Ishikawa (cell line): ENCODE measurements at regions not wholly inside any gene's neighbourhood (a gene's known extent, or its start where the extent isn't known, plus 50 kb on each side); places are given as distances from the start of the nearest gene placed in this dataset.

ENCODE experiments used
- CEBPB ChIP-seq: IDR thresholded peaks from 2 replicates; pipeline ENCODE4 v1.6.1; 2012
- CREB1 ChIP-seq: IDR thresholded peaks from 2 replicates; pipeline ENCODE4 v1.6.1; 2012; ENCODE audit warnings: low read depth
- EGR1 ChIP-seq: IDR thresholded peaks from 2 replicates; pipeline ENCODE4 v1.6.1; 2012
- EP300 ChIP-seq: IDR thresholded peaks from 2 replicates; pipeline ENCODE4 v1.6.1; 2012; ENCODE audit warnings: borderline replicate concordance
- FOXM1 ChIP-seq: IDR thresholded peaks from 2 replicates; pipeline ENCODE4 v1.6.1; 2012; ENCODE audit warnings: low read depth, borderline replicate concordance
- NFIC ChIP-seq: IDR thresholded peaks from 2 replicates; pipeline ENCODE4 v1.6.1; 2012
- RAD21 ChIP-seq: IDR thresholded peaks from 2 replicates; pipeline ENCODE4 v1.6.1; 2012; ENCODE audit warnings: low read depth
- REST ChIP-seq: IDR thresholded peaks from 2 replicates; pipeline ENCODE4 v1.6.1; 2012; ENCODE audit warnings: low read depth, mild to moderate bottlenecking
- TAF1 ChIP-seq: IDR thresholded peaks from 2 replicates; pipeline ENCODE4 v1.6.1; 2012; ENCODE audit warnings: low read depth, mild to moderate bottlenecking
- TCF12 ChIP-seq: IDR thresholded peaks from 2 replicates; pipeline ENCODE4 v1.6.1; 2012; ENCODE audit warnings: low read depth
- TEAD4 ChIP-seq: IDR thresholded peaks from 2 replicates; pipeline ENCODE4 v1.6.1; 2012
- YY1 ChIP-seq: IDR thresholded peaks from 2 replicates; pipeline ENCODE4 v1.6.1; 2012; ENCODE audit warnings: low read depth
- ZBTB7A ChIP-seq: IDR thresholded peaks from 2 replicates; pipeline ENCODE4 v1.6.1; 2012; ENCODE audit warnings: low read depth
- TF ChIP-seq, protein P1 (sequence below): IDR thresholded peaks from 2 replicates; pipeline ENCODE4 v1.6.1; 2012
- TF ChIP-seq, protein P2 (sequence below): IDR thresholded peaks from 2 replicates; pipeline ENCODE4 v1.6.1; 2012

DNA sequence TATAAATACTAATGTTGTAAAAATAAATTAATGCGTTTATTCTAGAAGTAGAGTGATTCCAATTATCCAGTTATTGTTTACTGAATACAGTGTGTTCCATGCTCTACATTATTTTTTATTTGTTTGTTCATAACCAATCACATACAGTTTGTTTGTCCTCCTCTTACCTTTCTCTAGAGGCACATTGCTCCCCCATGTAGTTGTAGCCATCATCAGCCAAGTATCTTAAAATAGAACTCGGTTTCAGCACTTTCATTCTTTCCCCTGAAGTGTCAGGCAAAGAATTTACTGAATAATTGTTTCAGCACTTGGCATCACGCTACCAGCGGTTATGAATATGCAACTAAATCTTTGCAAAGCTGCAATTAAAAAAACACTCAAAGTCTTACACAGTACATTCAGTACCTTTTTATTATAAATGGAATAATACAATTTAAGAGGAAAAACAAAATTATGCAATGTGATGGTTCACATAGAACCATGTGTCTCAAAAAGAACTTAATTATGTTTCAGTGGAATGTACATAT is 448.6 kb upstream of the ATP10A start:
- TF ChIP-seq EP300 (no peak), TAF1 (no peak), EGR1 (no peak), FOXM1 (no peak), ZBTB7A (no peak), CEBPB (no peak), TEAD4 (no peak), REST (no peak), YY1 (no peak), RAD21 (no peak), CREB1 (no peak), TCF12 (no peak)
- TF ChIP-seq, protein P1, sequence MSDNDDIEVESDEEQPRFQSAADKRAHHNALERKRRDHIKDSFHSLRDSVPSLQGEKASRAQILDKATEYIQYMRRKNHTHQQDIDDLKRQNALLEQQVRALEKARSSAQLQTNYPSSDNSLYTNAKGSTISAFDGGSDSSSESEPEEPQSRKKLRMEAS = no peak
- TF ChIP-seq, protein P2, sequence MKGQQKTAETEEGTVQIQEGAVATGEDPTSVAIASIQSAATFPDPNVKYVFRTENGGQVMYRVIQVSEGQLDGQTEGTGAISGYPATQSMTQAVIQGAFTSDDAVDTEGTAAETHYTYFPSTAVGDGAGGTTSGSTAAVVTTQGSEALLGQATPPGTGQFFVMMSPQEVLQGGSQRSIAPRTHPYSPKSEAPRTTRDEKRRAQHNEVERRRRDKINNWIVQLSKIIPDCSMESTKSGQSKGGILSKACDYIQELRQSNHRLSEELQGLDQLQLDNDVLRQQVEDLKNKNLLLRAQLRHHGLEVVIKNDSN = no peak

DNA sequence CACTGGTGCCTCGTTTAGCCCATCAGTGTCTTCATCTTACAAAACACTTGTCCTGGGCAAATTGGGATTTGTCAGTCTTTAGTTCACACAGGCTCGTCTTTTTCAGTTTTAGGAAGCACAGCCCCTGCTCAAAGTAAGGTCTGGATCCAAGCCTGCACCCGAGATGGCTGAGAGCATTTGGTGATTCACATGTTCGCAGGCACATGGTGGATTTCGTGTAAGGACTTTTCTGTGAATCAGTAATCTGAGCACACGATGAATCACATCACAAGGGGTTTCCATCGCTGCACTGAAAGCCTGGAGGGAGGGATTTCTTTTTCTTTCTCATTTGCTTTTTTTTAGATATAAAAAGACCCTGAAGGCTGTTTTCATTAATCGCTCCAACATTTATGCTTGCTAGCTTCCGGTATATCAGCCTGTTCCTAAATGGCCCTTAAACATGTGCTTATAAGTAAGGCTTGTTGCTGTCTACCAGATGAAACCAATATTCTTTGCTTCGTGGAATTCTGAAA is 435.6 kb upstream of the ATP10A start:
- TF ChIP-seq EGR1 (no peak), FOXM1 (no peak), CEBPB (no peak)
- TF ChIP-seq, protein P1 = no peak
- TF ChIP-seq, protein P2 = no peak

- no peak for TF ChIP-seq EGR1
- no peak for TF ChIP-seq CREB1
- TF ChIP-seq TAF1 = no peak
Observed at GRCh38 chr15:26298010-26298658, 435.0 kb upstream of the ATP10A start.

DNA sequence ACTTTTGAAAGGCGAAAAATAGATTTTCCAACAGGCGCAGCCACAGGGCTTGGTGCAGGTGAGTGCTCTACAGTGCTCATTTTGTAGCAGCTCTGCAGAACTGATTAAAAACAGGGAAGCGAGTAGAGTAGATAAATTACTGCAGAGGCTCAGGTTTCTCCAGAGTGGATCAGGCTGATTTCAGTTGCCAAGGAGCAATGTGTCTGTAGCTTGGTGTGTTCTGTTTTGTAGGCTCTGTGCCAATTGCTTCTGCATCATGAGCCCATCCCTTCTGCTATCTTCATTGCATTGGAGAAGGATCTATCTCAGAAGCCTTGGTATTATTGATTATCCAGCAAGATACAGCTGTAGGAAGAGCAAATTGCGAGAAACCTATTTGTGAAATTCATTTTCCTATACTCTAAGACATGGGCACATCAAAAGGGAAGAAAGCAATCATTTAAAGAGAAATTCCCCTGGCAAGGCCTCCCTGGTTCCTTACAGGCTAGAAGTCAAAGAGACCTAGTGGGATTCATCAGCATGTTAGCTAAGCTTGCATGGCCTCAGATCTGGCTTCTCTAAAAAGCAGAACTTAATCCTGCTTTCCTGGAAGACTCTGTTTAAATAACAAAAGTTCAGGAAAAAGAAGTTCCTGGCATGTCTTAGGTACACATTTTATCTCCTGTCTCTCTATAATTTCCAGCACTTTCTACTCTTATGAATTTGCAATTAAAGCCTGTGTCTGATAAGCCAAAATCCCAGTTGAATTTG is 432.4 kb upstream of the ATP10A start:
- TF ChIP-seq ZBTB7A = no peak
- TF ChIP-seq NFIC = no peak

DNA sequence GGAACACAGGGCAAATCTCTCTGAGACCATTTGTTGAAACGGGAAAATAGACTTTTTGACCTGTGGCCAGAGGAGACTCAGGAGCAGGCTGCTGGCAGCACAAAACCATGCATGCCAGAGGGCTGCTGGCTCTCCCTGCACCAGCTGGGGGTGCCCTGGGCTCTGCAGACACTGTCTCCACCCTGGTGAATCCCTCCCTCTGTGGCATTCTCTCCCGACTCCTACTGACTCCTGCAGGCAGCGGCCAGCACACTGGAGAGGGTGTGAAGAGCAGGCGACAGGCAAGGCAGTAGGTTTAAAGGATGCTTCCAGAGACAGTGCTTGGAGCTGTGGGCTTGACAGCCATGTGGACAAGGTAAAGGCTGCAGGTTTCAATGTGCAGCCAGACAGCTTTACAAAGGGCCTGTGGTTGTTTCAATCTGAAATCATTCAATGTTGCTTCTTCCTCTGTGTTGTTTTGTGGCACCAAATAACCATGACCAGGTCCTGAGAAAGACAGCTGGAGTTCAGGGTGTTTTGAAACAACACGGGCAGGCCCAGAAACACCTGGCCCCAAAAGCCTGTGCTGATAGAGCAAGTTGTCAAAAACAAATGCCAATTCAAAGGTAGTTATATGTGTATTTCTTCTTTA is 431.0 kb upstream of the ATP10A start:
- TF ChIP-seq YY1 = no peak
- TF ChIP-seq NFIC = no peak
- no peak for TF ChIP-seq EP300
- TF ChIP-seq FOXM1 = no peak
- no peak for TF ChIP-seq TCF12
- TF ChIP-seq, protein P2 = no peak
- TF ChIP-seq TEAD4 = no peak
- no peak for TF ChIP-seq ZBTB7A

DNA sequence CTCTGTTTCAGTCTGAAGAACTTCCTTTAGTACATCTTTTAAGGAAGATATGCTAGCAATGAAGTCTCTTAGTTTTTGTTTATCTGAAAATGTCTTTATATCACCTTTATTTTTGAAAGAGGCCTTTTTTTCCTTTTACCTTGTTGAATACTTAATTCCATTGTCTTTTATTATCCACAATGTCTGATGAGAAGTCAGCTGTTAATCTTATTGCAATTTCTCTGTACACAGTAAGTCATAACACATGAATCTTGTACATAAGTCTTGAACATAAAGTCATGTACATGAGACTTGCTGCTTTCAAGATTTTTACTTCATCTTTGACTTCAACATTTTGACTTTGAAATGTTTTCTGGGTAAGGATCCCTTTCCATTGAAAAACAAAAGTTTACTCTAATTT is 424.3 kb upstream of the ATP10A start:
- no peak for TF ChIP-seq EP300
- TF ChIP-seq ZBTB7A = no peak
- TF ChIP-seq, protein P2 = no peak
- no peak for TF ChIP-seq REST
- TF ChIP-seq NFIC = no peak
